Body of pancreas (tissue), 4 donors: ENCODE measurements at regions not wholly inside any gene's neighbourhood (a gene's known extent, or its start where the extent isn't known, plus 50 kb on each side); places are given as distances from the start of the nearest gene placed in this dataset.

Experiments
- ATAC-seq: fragments of 150-250 bp; one replicate; pipeline ENCODE4 v1.9.1; 2016
- DNase-seq, 4 donors: peaks; one replicate each; pipeline ENCODE4 v3.0.0-alpha.2; 2019
- H3K27ac ChIP-seq, 4 donors: fragments of 200-600 bp; sonication (generic); 1 replicate in 3 of 4; 2 replicates in 1 of 4; pipeline versions ENCODE4 v1.5.1 to v1.6.1; 2016 to 2019; ENCODE audit warnings: mild to moderate bottlenecking in 1 of 4, mixed read lengths in 1 of 4, moderate library complexity in 1 of 4
- H3K27me3 ChIP-seq, 2 donors: fragments of 200-600 bp; sonication (generic); one replicate each; pipeline ENCODE4 v1.6.0; 2016; ENCODE audit warnings: mild to moderate bottlenecking in 1 of 2
- H3K36me3 ChIP-seq, 2 donors: fragments of 200-600 bp; sonication (generic); replicated peaks in 1 of 2; 2 replicates each; pipeline ENCODE4 v1.5.1; 2016; ENCODE audit warnings: low read depth in 2 of 2; ENCODE audit not compliant: insufficient read depth in 1 of 2
- H3K4me1 ChIP-seq: fragments of 200-600 bp; sonication (generic); one replicate; pipeline ENCODE4 v1.6.0; 2016
- H3K4me3 ChIP-seq, 2 donors: fragments of 200-600 bp; sonication (generic); 1 replicate in 1 of 2; 2 replicates in 1 of 2; pipeline ENCODE4 v1.5.1; 2016 to 2019
- H3K9me3 ChIP-seq, 3 donors: fragments of 200-600 bp; sonication (generic); 1 replicate in 2 of 3; 2 replicates in 1 of 3; pipeline ENCODE4 v1.5.1; 2016
- POLR2A ChIP-seq, 3 donors: fragments of 450-650 bp; IDR thresholded peaks; one replicate each; pipeline ENCODE4 v1.6.1; 2016; ENCODE audit warnings: antibody characterized with exemption in 3 of 3, mild to moderate bottlenecking in 2 of 3
- WGBS, 2 donors: methylation state at CpG; one replicate each; pipeline ENCODE4 v1.1.5; 2017; 5-methylcytosine and 5-hydroxymethylcytosine counted together
- intact Hi-C: fragments of 100-400 bp; cut with DNase I; formaldehyde crosslinking; loops from one replicate; pipeline ENCODE4 v1.15.1; 2023
- TF ChIP-seq, protein P1 (sequence below), 7 experiments: fragments of 450-650 bp in 4 of 7; fragments of 200-600 bp in 3 of 7; sonication (generic) in 3 of 7; IDR thresholded peaks; one replicate each; pipeline ENCODE4 v1.5.1; 2016 to 2019; ENCODE audit warnings: antibody characterized with exemption in 7 of 7

- Histone ChIP-seq H3K36me3 (no peaks in the 10 kb centered on the region), H3K4me3 (no peak overlapping the region), H3K27me3 (no peaks in the 10 kb centered on the region), H3K9me3 (no peaks in the 10 kb centered on the region), H3K4me1 (no peaks in the 10 kb centered on the region), H3K27ac (no peak overlapping the region)
- ATAC-seq (no peak), DNase-seq (no peak)
- WGBS, 2 donors = 67 to 70% methylated on average over 1 of the region's 1 CpG
- no peak for TF ChIP-seq POLR2A (IDR thresholded peaks at IDR 0.05)
- TF ChIP-seq, protein P1, sequence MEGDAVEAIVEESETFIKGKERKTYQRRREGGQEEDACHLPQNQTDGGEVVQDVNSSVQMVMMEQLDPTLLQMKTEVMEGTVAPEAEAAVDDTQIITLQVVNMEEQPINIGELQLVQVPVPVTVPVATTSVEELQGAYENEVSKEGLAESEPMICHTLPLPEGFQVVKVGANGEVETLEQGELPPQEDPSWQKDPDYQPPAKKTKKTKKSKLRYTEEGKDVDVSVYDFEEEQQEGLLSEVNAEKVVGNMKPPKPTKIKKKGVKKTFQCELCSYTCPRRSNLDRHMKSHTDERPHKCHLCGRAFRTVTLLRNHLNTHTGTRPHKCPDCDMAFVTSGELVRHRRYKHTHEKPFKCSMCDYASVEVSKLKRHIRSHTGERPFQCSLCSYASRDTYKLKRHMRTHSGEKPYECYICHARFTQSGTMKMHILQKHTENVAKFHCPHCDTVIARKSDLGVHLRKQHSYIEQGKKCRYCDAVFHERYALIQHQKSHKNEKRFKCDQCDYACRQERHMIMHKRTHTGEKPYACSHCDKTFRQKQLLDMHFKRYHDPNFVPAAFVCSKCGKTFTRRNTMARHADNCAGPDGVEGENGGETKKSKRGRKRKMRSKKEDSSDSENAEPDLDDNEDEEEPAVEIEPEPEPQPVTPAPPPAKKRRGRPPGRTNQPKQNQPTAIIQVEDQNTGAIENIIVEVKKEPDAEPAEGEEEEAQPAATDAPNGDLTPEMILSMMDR (IDR thresholded peaks at IDR 0.05) = no peak
- intact Hi-C loops = no loop called here
These were observed 351.2 kb upstream of the DLGAP1 start for GRCh38 chr18:4806331-4806730.

DNA sequence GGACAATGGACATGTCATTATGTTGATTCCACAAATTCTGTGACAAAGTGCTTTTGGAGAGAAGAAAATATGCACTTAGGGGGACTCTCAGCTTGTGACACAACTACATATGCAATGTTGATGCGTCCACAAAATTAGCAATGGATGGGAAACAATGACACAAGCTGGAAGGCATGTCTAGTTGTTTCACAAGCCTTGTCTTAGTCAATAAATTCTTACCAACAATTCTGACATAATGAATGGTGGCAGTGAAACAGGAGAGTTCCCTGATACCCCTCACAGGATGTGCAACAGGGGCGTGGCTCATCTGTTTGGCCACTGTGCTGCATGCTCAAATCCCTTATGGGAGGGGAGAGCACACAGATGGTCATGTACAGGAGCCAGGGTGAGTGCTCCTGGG is 347.2 kb upstream of the DLGAP1 start:
- no peak for DNase-seq
- Histone ChIP-seq H3K27me3 (no peaks in the 10 kb centered on the region), H3K4me3 (no peak overlapping the region), H3K9me3 (no peaks in the 10 kb centered on the region), H3K36me3 (no peaks in the 10 kb centered on the region), H3K27ac (no peak overlapping the region), H3K4me1 (no peaks in the 10 kb centered on the region)
- intact Hi-C loops = no loop called here
- WGBS, 2 donors = 38 to 42% methylated on average over 2 of the region's 2 CpGs
- no peak for TF ChIP-seq POLR2A (IDR thresholded peaks at IDR 0.05)
- TF ChIP-seq, protein P1 (IDR thresholded peaks at IDR 0.05) = no peak
- no peak for ATAC-seq

DNA sequence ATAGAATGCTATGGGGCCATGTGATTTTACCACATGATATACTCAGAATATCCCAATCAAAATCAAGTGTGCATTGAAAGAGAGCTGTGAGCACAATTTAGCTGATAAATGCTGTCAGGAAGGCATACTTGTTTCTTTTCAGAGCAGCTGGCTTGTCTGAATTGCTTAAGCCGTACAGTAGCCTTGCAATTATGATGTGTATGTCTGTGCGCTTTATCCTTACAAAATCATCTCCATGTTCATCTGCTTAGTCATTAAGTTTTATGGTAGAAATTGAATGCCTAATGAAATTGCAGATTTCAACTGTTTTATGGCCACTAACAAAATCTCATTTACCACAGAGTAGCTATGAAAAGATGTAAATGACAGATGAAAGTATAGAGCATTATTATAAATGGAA is 346.0 kb upstream of the DLGAP1 start:
- no peak for TF ChIP-seq POLR2A (IDR thresholded peaks at IDR 0.05)
- TF ChIP-seq, protein P1 (IDR thresholded peaks at IDR 0.05) = no peak
- Histone ChIP-seq H3K27ac (no peak overlapping the region), H3K4me1 (no peaks in the 10 kb centered on the region), H3K27me3 (no peaks in the 10 kb centered on the region), H3K4me3 (no peak overlapping the region), H3K36me3 (no peaks in the 10 kb centered on the region), H3K9me3 (no peaks in the 10 kb centered on the region)
- no peak for DNase-seq
- ATAC-seq = no peak
- intact Hi-C loops = no loop called here
- 76 to 81% methylated on average over 2 of the region's 2 CpGs for WGBS, 2 donors

DNA sequence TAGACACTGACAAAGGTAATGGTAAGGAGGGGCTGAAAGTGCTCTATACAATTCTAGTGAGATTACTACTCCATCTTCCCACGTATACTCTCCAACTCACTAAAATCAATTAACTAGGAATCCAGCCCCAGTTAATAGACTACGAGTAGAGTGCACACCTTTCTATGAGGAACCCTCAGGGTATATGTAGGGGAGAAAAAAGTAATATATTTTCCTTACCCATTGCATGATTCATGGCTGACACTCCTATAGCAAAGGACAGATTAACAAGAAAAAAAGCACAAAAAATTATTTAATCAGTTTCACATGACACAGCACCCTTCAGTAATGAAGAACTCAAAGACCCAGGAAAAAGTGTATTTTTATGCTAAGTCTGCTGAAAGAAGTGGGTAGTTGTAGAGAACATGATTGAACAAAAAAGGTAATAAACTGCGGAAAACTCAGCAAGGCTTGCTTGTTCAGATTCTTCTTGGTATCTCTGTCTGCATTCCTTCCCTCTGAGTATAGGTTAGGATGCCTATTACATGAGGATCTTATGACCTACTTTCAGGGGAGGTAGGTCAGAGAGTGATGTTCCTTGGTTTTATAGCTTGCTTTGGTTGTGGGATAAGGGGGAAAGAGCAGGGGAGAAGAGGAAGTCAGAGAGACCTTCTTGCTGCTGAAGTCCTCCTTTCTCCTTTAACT is 342.0 kb upstream of the DLGAP1 start:
- ATAC-seq = no peak
- WGBS, 2 donors = 36 to 42% methylated on average over 3 of the region's 3 CpGs
- Histone ChIP-seq H3K36me3 (no peaks in the 10 kb centered on the region), H3K27ac (no peak overlapping the region), H3K4me1 (no peaks in the 10 kb centered on the region), H3K4me3 (no peak overlapping the region), H3K27me3 (no peaks in the 10 kb centered on the region), H3K9me3 (no peaks in the 10 kb centered on the region)
- DNase-seq = no peak
- intact Hi-C loops = no loop called here
- TF ChIP-seq, protein P1 (IDR thresholded peaks at IDR 0.05) = no peak
- no peak for TF ChIP-seq POLR2A (IDR thresholded peaks at IDR 0.05)

- H3K36me3 ChIP-seq = no peaks in the 10 kb centered on the region
- no peak overlapping the region for H3K4me3 ChIP-seq
- TF ChIP-seq, protein P1 (IDR thresholded peaks at IDR 0.05) = no peak
- no peak for TF ChIP-seq POLR2A (IDR thresholded peaks at IDR 0.05)
- no peaks in the 10 kb centered on the region for H3K9me3 ChIP-seq
- DNase-seq = no peak
- no peak for ATAC-seq
- no peaks in the 10 kb centered on the region for H3K27me3 ChIP-seq
- 83 to 89% methylated on average over 1 of the region's 1 CpG for WGBS, 2 donors
- H3K27ac ChIP-seq = no peak overlapping the region
- H3K4me1 ChIP-seq = no peaks in the 10 kb centered on the region
- intact Hi-C loops = no loop called here
These were observed 334.4 kb upstream of the DLGAP1 start for GRCh38 chr18:4789506-4789905.
